ENCODE measurements at regions not wholly inside any gene's neighbourhood (a gene's known extent, or its start where the extent isn't known, plus 50 kb on each side); places are given as distances from the start of the nearest gene placed in this dataset.

- no peak for DNase-seq
These were observed 121.6 kb upstream of the KLF6 start for GRCh38 chr10:3906511-3907111.

GRCh38 chr10:3904419-3904960 is 119.5 kb upstream of the KLF6 start:
- no peak for DNase-seq

DNA sequence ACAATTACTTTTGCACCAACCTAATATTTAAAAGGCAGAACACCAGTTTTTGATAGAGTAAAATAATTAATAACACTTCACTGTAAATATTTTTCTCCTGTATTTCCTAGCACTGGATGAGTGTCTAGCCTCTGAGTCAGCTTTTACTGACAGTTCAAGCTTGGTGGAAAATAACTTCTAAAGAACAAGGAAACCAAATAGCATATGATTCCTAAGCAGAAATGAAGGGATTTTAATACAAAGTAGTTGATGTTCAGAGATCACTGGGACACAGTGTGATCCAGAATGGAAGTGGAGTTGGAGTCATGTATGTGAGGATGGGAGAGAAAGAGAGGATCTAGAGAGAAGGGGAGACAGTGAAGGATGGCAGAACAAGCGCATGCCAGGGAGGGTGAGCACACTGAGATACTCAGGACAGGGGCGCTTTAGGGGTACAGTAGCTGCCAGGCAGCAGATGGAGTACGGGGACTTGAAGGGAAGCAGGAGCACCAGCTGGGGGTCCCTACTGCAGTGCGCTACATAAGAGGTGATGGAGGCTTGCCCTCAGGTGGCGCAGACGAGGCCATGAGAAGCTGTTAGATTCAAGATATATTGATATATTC is 117.9 kb upstream of the KLF6 start:
- DNase-seq: no peak

GRCh38 chr10:3902054-3902808 is 117.2 kb upstream of the KLF6 start:
- DNase-seq: no peak

- no peak for DNase-seq
These were observed 116.4 kb upstream of the KLF6 start for GRCh38 chr10:3901370-3901769.

- no peak for DNase-seq
These were observed 115.4 kb upstream of the KLF6 start for GRCh38 chr10:3900391-3900790.

- no peak for DNase-seq
These were observed 113.8 kb upstream of the KLF6 start for GRCh38 chr10:3898821-3899220.

- no peak for DNase-seq
These were observed 112.1 kb upstream of the KLF6 start for GRCh38 chr10:3897156-3897555.

GRCh38 chr10:3896161-3896560 is 111.2 kb upstream of the KLF6 start:
- no peak for DNase-seq

DNA sequence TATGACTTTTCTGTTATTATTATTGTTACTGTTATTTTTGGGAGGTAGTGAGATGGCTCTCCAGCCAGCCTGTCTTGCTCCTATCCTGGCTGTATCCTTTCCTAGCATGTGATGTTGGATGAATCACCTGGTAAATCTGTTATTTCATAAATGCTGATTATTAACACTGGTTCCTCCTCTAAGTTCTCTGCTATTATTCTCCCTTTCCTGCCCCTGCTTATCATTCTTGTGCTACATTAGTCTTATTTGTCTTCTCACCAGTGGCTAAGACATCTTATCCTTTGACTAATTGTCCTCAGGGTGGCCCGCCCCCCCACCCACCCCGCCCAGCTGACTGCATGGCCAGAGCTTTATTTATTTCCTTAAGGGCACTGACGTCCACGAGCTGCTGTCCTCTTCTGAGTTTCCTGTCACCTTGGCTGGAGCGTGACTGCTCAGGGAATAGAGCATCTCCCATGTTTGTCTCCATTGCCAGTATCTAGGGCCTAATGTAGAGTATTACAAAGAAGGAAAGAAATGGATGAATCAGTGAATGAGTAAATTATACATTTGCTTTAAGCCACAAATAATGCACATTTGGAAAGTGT is 110.1 kb upstream of the KLF6 start:
- DNase-seq: no peak

DNA sequence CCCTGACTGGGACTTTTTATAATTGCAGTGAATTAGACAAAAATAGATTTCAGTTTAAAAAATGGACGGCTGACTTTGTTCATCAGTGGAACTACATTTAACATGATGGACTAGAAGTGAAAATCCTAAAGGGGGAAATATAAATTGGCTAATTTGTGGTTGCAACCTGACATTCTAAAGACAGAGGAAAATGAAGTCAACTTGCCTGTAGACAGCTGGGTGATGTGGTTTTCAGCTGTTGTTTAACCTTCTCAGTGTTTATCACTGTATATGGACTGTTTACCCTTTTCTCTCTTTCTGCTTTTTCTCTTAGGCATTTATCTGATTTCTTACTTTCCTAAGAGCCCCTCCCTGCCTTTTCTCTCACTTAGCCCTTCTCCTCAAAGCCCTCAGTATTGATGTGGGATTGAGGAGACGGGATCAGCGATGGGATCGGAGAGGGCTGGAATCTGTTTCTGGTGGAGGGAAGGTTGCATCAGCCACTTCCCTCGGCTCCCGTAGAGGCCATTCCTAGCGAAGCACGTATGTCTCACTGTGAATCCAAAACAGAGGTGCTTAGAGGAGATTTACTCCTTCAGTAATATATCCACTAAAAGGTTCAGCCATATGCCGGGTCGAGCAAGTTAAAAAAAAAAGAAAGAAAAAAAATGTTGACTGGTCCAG is 109.0 kb upstream of the KLF6 start:
- no peak for DNase-seq

- DNase-seq: no peak
These were observed 107.7 kb upstream of the KLF6 start for GRCh38 chr10:3892440-3893425.

DNA sequence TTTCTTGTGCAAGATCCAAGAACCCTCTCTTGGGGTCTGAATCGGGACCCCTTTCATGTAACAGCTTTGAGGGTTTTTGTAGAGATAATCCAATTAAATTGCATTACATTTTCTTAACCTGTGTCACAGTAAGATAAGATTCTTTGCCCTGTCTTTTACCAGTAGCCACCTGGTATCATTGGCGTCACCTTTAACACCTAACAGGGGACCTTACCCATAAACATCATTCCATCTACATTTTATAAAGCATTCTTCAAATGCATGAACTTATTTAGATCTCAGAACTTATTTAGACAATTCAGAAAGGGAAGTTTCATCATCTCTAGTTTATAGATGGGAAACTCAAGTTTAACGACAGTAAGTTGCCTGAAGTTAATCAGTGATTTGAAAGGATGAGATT is 106.4 kb upstream of the KLF6 start:
- no peak for DNase-seq

GRCh38 chr10:3890602-3891352 is 105.8 kb upstream of the KLF6 start:
- DNase-seq: no peak

DNA sequence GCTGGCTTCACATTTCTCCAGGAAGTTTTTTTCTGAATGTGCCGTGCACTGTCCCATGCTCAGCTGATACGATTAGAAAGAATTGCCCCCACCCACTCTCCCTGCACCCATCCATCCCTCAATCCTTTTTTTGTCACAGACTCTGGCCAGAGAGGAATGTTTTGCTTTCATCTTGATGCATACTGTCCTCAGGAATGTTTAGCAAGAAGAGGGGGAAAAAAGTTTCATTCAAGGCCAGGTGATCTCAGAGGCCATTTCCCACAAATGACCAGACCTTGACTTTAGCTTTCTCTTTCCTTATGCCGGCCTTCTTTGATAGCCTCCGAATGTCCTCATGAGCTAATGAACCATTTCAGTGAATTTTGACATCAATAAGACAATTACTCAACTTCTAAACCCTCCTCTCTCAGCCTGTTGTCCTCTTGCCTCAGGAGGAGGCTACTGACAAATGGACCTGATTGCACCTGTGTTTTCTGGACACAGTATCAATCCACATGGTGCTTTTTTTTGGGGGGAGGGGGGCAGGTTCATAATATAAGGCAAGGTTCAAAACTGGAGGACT is 105.0 kb upstream of the KLF6 start:
- no peak for DNase-seq

GRCh38 chr10:3887885-3888476 is 103.0 kb upstream of the KLF6 start:
- peak in 1 of 2 donors; percentile 92 for DNase-seq

GRCh38 chr10:3887404-3887803 is 102.4 kb upstream of the KLF6 start:
- no peak for DNase-seq

- no peak for DNase-seq
These were observed 101.7 kb upstream of the KLF6 start for GRCh38 chr10:3886641-3887251.

GRCh38 chr10:3886191-3886590 is 101.2 kb upstream of the KLF6 start:
- DNase-seq: no peak

DNA sequence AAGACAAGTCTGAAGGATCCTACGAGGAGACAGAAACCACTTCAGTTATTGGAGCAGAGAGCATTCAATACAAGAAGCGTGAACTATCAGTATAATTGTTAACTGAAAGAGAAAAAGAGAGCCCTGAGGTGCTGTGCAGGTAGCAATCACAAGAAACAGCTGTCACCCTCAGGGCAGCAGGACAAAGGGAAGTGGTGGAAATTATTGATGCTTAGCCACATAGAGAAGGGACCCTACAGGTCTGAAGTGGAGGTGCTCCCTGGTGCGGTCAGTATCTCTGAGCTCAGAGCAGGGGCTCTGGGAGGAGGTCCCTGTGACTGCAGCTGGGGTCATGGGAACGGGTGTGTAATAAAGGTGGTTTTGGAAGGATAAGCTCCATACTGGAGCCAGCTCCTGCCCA is 97.8 kb upstream of the KLF6 start:
- no peak for DNase-seq

Measured in bone marrow (tissue), 2 donors.